Thoracic aorta (tissue), 2 donors: ENCODE measurements at regions not wholly inside any gene's neighbourhood (a gene's known extent, or its start where the extent isn't known, plus 50 kb on each side); places are given as distances from the start of the nearest gene placed in this dataset.
"Not testable (repeated sequence)": the region's sequence is repeated elsewhere in the genome, so short reads cannot be mapped to it uniquely, and the experiment has no call there.

Experiments used
- ATAC-seq: fragments of 150-250 bp; one replicate; pipeline ENCODE4 v1.8.0; 2017; ENCODE audit warnings: low read depth; ENCODE audit not compliant: insufficient number of reproducible peaks, low FRiP score
- DNase-seq: peaks from one replicate; pipeline ENCODE4 v3.0.0-alpha.2; 2020; ENCODE audit warnings: low spot score
- H3K27ac ChIP-seq, 2 donors: fragments of 200-600 bp; sonication (generic); 1 replicate in 1 of 2; 2 replicates in 1 of 2; pipeline ENCODE4 v1.5.1; 2016; ENCODE audit warnings: mild to moderate bottlenecking in 2 of 2, moderate library complexity in 2 of 2
- H3K27me3 ChIP-seq: fragments of 200-600 bp; sonication (generic); replicated peaks from 2 replicates; pipeline ENCODE4 v1.6.0; 2016; ENCODE audit warnings: mild to moderate bottlenecking; ENCODE audit not compliant: insufficient read depth
- H3K36me3 ChIP-seq: fragments of 200-600 bp; sonication (generic); one replicate; pipeline ENCODE4 v1.5.1; 2016
- H3K4me1 ChIP-seq, 2 donors: fragments of 200-600 bp; sonication (generic); 1 replicate in 1 of 2; 2 replicates in 1 of 2; pipeline versions ENCODE4 v1.5.1 to v1.6.0; 2016; ENCODE audit warnings: low read depth in 2 of 2, mild to moderate bottlenecking in 1 of 2; ENCODE audit not compliant: control insufficient read depth in 1 of 2
- H3K4me3 ChIP-seq: fragments of 200-600 bp; sonication (generic); 2 replicates; pipeline ENCODE4 v1.5.1; 2016; ENCODE audit warnings: mild to moderate bottlenecking
- H3K9me3 ChIP-seq: fragments of 200-600 bp; sonication (generic); 2 replicates; pipeline ENCODE4 v1.5.1; 2016
- TF ChIP-seq, protein P1 (sequence below): fragments of 200-600 bp; sonication (generic); IDR thresholded peaks from one replicate; pipeline ENCODE4 v1.5.1; 2019; ENCODE audit warnings: antibody characterized with exemption

DNA sequence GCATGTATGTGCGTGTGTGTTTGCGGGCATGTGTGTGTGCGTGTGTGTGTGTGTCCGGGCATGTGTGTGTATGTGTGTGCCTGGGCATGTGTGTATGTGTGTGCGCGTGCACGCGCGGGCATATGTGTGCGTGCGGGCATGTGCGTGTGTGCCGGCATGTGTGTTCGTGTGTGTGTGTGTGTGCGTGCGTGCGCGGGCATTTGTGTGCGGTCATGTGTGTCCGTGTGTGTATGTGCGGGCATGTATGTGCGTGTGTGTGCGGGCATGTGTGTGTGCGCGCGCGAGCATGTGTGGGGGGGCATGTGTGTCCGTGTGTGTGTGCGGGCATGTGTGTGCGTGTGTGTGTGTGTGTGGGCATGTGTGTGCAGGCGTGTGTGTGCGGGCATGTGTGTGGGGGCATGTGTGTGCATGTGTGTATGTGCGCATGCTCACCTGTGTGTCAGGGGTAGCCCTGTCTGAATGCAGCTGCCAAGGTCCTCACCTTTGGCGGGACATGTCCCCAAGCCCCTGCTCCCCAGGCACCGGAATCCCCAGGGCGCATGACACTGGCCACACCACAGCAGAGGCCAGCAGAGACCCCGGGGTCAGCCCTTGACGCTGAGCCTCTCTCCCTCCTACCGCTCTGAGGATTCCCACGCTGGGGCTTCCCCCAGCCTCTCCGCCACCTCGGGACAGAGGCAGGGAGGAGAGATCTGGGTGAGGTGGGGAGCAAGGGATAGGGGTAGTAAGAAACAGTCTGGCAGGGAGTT, 109.5 kb upstream of the NCOR2 start:
- Histone ChIP-seq H3K27ac (peak overlapping the region; percentile 69 to 81), H3K4me1 (peaks cover 23 to 74% of the 10 kb centered on the region in 2 donors)
- TF ChIP-seq, protein P1, sequence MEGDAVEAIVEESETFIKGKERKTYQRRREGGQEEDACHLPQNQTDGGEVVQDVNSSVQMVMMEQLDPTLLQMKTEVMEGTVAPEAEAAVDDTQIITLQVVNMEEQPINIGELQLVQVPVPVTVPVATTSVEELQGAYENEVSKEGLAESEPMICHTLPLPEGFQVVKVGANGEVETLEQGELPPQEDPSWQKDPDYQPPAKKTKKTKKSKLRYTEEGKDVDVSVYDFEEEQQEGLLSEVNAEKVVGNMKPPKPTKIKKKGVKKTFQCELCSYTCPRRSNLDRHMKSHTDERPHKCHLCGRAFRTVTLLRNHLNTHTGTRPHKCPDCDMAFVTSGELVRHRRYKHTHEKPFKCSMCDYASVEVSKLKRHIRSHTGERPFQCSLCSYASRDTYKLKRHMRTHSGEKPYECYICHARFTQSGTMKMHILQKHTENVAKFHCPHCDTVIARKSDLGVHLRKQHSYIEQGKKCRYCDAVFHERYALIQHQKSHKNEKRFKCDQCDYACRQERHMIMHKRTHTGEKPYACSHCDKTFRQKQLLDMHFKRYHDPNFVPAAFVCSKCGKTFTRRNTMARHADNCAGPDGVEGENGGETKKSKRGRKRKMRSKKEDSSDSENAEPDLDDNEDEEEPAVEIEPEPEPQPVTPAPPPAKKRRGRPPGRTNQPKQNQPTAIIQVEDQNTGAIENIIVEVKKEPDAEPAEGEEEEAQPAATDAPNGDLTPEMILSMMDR: no peak

DNA sequence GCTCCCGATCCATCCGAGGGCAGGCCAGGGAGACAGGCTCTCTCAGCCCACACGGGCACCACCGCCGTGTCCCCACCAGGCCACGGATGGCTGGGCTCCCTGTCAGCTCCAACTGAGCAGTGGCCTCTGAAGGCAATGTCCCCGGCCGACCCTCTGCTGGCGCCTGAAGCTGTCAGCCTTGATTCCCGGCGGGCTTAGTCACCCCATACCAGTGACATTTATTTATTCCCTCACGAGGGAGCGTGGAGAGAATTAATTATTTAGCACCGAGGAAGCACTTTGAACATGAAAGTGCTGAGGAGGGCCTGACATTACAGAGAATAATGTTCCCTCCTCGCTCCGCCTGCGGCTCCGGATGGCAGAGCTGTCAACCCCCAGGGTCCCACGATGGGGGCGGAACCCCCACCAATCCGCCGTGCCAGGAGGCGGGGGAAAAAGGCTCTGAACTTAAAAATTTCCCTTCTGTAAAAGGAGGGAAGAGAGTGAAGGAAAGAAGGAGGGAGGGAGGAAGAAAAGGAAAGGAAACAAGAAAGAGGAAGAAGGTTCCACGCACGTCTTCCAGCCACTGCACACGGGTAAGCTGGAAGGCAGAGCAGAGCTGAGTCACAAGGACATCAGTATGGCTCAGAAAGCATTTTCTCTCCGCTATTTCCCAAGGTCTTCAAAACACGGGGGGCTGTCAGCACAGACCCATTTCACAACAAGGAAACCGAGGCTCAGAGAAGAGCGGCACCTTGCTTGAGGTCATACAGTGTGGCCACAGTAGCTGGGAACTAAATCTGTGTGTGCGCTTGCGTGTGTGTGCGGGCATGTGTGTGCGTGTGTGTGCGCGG, 108.7 kb upstream of the NCOR2 start:
- H3K9me3 ChIP-seq: no peaks in the 10 kb centered on the region
- peak overlapping the region; percentile 69 to 81 for H3K27ac ChIP-seq
- H3K36me3 ChIP-seq: no peaks in the 10 kb centered on the region
- H3K4me1 ChIP-seq: peaks cover 18 to 66% of the 10 kb centered on the region in 2 donors
- no peaks in the 10 kb centered on the region for H3K27me3 ChIP-seq
- peak overlapping the region; percentile 69 for H3K4me3 ChIP-seq
- DNase-seq (no peak), ATAC-seq (peak; percentile 56)
- TF ChIP-seq, protein P1: peak; percentile 58

More for the DNA sequence above, 109.5 kb upstream of the NCOR2 start:
- Histone ChIP-seq H3K36me3 (no peaks in the 10 kb centered on the region), H3K27me3 (no peaks in the 10 kb centered on the region), H3K9me3 (no peaks in the 10 kb centered on the region), H3K4me3 (peak overlapping the region; percentile 69)
- DNase-seq (no peak), ATAC-seq (no peak)

DNA sequence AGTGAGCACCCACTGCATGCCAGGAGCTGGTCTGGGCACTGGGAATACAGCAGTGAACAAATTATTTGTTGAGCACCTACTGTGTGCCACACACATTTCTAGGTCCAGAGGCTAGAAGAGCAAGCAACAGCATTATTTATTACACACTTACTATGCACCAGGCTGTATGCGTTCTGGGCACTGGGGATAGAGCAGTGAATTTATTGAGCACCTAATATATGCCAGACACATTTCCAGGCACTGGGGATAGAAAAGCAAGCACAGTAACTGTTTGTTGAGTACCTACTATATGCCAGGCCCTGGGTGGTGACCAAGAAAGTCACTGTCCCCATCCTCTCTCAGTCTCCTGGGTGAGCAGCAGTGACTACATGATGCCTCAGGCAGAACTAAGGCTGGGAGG, 107.5 kb upstream of the NCOR2 start:
- H3K36me3 ChIP-seq: no peaks in the 10 kb centered on the region
- TF ChIP-seq, protein P1: no peak
- no peaks in the 10 kb centered on the region for H3K27me3 ChIP-seq
- DNase-seq (no peak), ATAC-seq (no peak)
- H3K4me3 ChIP-seq: no peak overlapping the region
- H3K4me1 ChIP-seq: peaks cover 18 to 54% of the 10 kb centered on the region in 2 donors
- H3K9me3 ChIP-seq: no peaks in the 10 kb centered on the region
- peak overlapping the region; percentile 45 to 69 for H3K27ac ChIP-seq

DNA sequence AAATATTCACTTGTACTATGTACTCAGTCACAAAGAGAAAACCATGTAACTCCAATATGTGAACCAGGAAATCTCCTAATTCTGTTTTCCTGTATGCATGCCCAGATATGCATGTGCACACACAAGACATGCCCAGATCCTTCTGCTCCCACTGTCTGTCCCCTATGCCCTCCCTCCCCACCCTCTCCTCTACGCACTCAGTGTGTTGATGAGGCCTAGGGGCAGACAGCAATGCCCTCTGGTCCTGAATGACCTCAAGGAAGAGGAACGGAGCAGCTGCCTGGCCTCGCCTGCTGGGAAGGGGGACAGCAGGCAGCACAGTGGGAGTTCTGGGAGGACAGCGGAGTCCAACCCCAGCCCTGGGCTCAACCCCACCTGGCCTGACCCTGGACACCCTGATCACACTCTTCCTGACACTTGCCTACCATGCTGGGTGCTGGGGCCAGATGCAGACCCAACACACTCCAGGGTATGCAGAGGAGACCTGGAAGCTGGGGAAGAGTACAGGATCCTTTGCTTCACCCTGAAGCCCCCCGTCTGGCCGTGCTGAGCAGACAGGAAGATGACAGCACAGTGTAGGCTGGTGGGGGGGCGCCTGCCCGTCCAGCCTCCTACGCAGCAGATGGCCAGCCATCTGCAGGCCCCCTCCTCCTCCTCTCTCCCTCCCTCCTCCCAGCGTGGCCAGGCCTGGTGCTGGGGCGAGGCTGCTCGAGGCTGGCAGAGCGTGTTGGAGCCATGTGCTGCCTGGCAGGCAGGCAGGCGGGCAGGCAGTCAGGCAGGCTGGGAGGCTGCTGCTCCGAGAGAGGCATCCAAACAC, 106.6 kb upstream of the NCOR2 start:
- no peaks in the 10 kb centered on the region for H3K27me3 ChIP-seq
- no peaks in the 10 kb centered on the region for H3K9me3 ChIP-seq
- H3K4me3 ChIP-seq: no peak overlapping the region
- H3K27ac ChIP-seq: peak overlapping the region; percentile 2 to 45
- ATAC-seq (no peak), DNase-seq (no peak)
- no peaks in the 10 kb centered on the region for H3K36me3 ChIP-seq
- H3K4me1 ChIP-seq: peaks cover 12 to 46% of the 10 kb centered on the region in 2 donors
- TF ChIP-seq, protein P1: no peak

DNA sequence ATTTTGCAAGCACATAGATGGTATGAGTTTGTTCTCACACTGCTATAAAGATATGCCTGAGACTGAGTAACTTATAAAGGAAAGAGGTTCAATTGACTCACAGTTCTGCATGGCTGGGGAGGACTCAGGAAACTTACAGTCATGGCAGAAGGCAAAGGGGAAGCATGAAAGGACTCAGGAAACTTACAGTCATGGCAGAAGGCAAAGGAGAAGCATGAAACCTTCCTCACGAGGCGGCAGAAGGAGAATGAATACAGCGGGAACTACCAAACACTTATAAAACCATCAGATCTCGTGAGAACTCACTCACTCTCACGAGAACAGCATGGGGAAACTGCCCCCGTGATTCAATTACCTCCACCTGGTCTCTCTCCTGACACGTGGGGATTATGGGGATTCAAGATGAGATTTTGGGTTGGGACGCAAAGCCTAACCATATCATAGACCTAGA, 101.9 kb upstream of the NCOR2 start:
- peaks cover 9 to 31% of the 10 kb centered on the region in 2 donors for H3K4me1 ChIP-seq
- not testable (repeated sequence) for H3K27ac ChIP-seq, ATAC-seq, DNase-seq, H3K9me3 ChIP-seq, H3K27me3 ChIP-seq, H3K4me3 ChIP-seq, H3K36me3 ChIP-seq
